ENCODE measurements at regions not wholly inside any gene's neighbourhood (a gene's known extent, or its start where the extent isn't known, plus 50 kb on each side); places are given as distances from the start of the nearest gene placed in this dataset.

- no peak for TF ChIP-seq CTCF (IDR thresholded peaks at IDR 0.05)
- no peak for TF ChIP-seq EZH2phosphoT487 (IDR thresholded peaks at IDR 0.05)
Observed at GRCh38 chrX:33906971-33907370, 225.1 kb downstream of the FAM47A start.

All from neural progenitor cell (in vitro differentiated cells).